OCI-LY3 (cell line): ENCODE measurements at regions not wholly inside any gene's neighbourhood (a gene's known extent, or its start where the extent isn't known, plus 50 kb on each side); places are given as distances from the start of the nearest gene placed in this dataset.

Experiments used
- EZH2phosphoT487 ChIP-seq: fragments of 200-600 bp; shearing (Covaris generic); IDR thresholded peaks from 2 replicates; pipeline ENCODE4 v1.6.1; 2018; ENCODE audit warnings: antibody characterized with exemption, mixed run types, low read depth
- TF ChIP-seq, protein P1 (sequence below): fragments of 200-600, 300-600 bp; sonication (generic); IDR thresholded peaks from 2 replicates; pipeline ENCODE4 v1.5.1; 2014; ENCODE audit warnings: antibody characterized with exemption, low read length, low read depth

DNA sequence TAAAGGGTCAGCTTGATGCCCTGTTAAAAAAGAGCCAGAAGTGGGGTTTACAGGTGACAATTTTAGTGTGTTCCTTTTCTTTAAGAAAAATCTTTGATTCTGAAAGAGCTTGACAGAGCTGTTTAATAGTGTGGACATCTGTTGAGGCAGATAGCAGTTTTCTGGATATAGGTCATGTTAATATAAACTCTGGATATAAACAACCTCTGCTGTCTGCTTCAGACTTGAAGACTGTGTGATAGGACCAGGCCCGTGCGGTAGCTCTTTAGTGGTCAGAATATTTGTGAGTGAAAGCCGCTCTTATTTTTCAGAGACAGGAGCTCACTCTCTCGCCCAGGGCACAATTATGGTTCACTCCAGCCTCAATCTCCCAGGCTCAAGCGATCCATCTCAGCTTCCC, 439.9 kb upstream of the RGS6 start:
- TF ChIP-seq, protein P1, sequence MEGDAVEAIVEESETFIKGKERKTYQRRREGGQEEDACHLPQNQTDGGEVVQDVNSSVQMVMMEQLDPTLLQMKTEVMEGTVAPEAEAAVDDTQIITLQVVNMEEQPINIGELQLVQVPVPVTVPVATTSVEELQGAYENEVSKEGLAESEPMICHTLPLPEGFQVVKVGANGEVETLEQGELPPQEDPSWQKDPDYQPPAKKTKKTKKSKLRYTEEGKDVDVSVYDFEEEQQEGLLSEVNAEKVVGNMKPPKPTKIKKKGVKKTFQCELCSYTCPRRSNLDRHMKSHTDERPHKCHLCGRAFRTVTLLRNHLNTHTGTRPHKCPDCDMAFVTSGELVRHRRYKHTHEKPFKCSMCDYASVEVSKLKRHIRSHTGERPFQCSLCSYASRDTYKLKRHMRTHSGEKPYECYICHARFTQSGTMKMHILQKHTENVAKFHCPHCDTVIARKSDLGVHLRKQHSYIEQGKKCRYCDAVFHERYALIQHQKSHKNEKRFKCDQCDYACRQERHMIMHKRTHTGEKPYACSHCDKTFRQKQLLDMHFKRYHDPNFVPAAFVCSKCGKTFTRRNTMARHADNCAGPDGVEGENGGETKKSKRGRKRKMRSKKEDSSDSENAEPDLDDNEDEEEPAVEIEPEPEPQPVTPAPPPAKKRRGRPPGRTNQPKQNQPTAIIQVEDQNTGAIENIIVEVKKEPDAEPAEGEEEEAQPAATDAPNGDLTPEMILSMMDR: no peak
- no peak for TF ChIP-seq EZH2phosphoT487
